ENCODE measurements at regions not wholly inside any gene's neighbourhood (a gene's known extent, or its start where the extent isn't known, plus 50 kb on each side); places are given as distances from the start of the nearest gene placed in this dataset.
"Not testable (repeated sequence)": the region's sequence is repeated elsewhere in the genome, so short reads cannot be mapped to it uniquely, and the experiment has no call there.

- Histone ChIP-seq H3K36me3 (ENCODE audit: control insufficient read depth, insufficient read depth, low read length) (no peaks in the 10 kb centered on the region), H3K4me1 (ENCODE audit: control insufficient read depth, insufficient read depth, low read length, poor library complexity, severe bottlenecking) (no peaks in the 10 kb centered on the region), H3K27me3 (ENCODE audit: control insufficient read depth, insufficient read depth, low read length) (no peaks in the 10 kb centered on the region), H3K27ac (ENCODE audit: insufficient read depth, low read length, poor library complexity, severe bottlenecking) (no peak overlapping the region), H3K4me3 (ENCODE audit: low read depth, low read length) (no peak overlapping the region), H3K9me3 (ENCODE audit: control insufficient read depth in 2 of 2, low read length in 2 of 2) (no peaks in the 10 kb centered on the region)
- ATAC-seq (ENCODE audit: low read depth in 2 of 2) (no peak), DNase-seq (no peak)
- H3K27ac Mint-ChIP-seq, result no peak overlapping the region
- H3K9me3 Mint-ChIP-seq, result peaks cover 0 to 6% (median 2%) of the 10 kb centered on the region in 7 donors
- H3K4me3 Mint-ChIP-seq, result no peak overlapping the region
- H3K36me3 Mint-ChIP-seq, result no peaks in the 10 kb centered on the region
- H3K4me1 Mint-ChIP-seq, result no peaks in the 10 kb centered on the region
- H3K27me3 Mint-ChIP-seq, result no peaks in the 10 kb centered on the region
These were observed 480.5 kb downstream of the TMEM135 start for GRCh38 chr11:87518266-87518665.

- ATAC-seq (ENCODE audit: low read depth in 2 of 2) (no peak), DNase-seq (no peak)
- no peaks in the 10 kb centered on the region for H3K36me3 Mint-ChIP-seq
- peaks cover 0 to 4% (median 2%) of the 10 kb centered on the region in 7 donors for H3K9me3 Mint-ChIP-seq
- no peak overlapping the region for H3K4me3 Mint-ChIP-seq
- Histone ChIP-seq H3K9me3 (ENCODE audit: control insufficient read depth in 2 of 2, low read length in 2 of 2) (no peaks in the 10 kb centered on the region), H3K27me3 (ENCODE audit: control insufficient read depth, insufficient read depth, low read length) (no peaks in the 10 kb centered on the region), H3K4me1 (ENCODE audit: control insufficient read depth, insufficient read depth, low read length, poor library complexity, severe bottlenecking) (no peaks in the 10 kb centered on the region), H3K36me3 (ENCODE audit: control insufficient read depth, insufficient read depth, low read length) (no peaks in the 10 kb centered on the region), H3K4me3 (ENCODE audit: low read depth, low read length) (no peak overlapping the region), H3K27ac (ENCODE audit: insufficient read depth, low read length, poor library complexity, severe bottlenecking) (no peak overlapping the region)
- H3K4me1 Mint-ChIP-seq, result no peaks in the 10 kb centered on the region
- no peak overlapping the region for H3K27ac Mint-ChIP-seq
- no peaks in the 10 kb centered on the region for H3K27me3 Mint-ChIP-seq
These were observed 479.6 kb downstream of the TMEM135 start for GRCh38 chr11:87517351-87517750.

- DNase-seq; H3K4me1 ChIP-seq (ENCODE audit: control insufficient read depth, insufficient read depth, low read length, poor library complexity, severe bottlenecking); H3K4me1 Mint-ChIP-seq; H3K27ac Mint-ChIP-seq; H3K4me3 ChIP-seq (ENCODE audit: low read depth, low read length); ATAC-seq (ENCODE audit: low read depth in 2 of 2); H3K27me3 ChIP-seq (ENCODE audit: control insufficient read depth, insufficient read depth, low read length); H3K27me3 Mint-ChIP-seq; H3K27ac ChIP-seq (ENCODE audit: insufficient read depth, low read length, poor library complexity, severe bottlenecking); H3K9me3 ChIP-seq (ENCODE audit: control insufficient read depth in 2 of 2, low read length in 2 of 2); H3K4me3 Mint-ChIP-seq; H3K36me3 ChIP-seq (ENCODE audit: control insufficient read depth, insufficient read depth, low read length); H3K36me3 Mint-ChIP-seq: not testable (repeated sequence)
- H3K9me3 Mint-ChIP-seq, result peaks cover 0 to 12% (median 5%) of the 10 kb centered on the region in 7 donors
These were observed 470.0 kb downstream of the TMEM135 start for GRCh38 chr11:87507722-87508121.

GRCh38 chr11:87506946-87507345, 469.2 kb downstream of the TMEM135 start:
- not testable (repeated sequence) for H3K27ac Mint-ChIP-seq; H3K27me3 ChIP-seq (ENCODE audit: control insufficient read depth, insufficient read depth, low read length); DNase-seq; H3K27me3 Mint-ChIP-seq; H3K4me3 Mint-ChIP-seq; H3K36me3 Mint-ChIP-seq; H3K4me3 ChIP-seq (ENCODE audit: low read depth, low read length); H3K36me3 ChIP-seq (ENCODE audit: control insufficient read depth, insufficient read depth, low read length); H3K4me1 ChIP-seq (ENCODE audit: control insufficient read depth, insufficient read depth, low read length, poor library complexity, severe bottlenecking); ATAC-seq (ENCODE audit: low read depth in 2 of 2); H3K9me3 ChIP-seq (ENCODE audit: control insufficient read depth in 2 of 2, low read length in 2 of 2); H3K27ac ChIP-seq (ENCODE audit: insufficient read depth, low read length, poor library complexity, severe bottlenecking); H3K4me1 Mint-ChIP-seq
- H3K9me3 Mint-ChIP-seq, result peaks cover 0 to 14% (median 6%) of the 10 kb centered on the region in 7 donors

- ATAC-seq (ENCODE audit: low read depth in 2 of 2), result no peak
- Mint-ChIP-seq H3K36me3 (no peaks in the 10 kb centered on the region), H3K4me3 (no peak overlapping the region), H3K9me3 (peaks cover 0 to 16% (median 6%) of the 10 kb centered on the region in 7 donors), H3K27me3 (no peaks in the 10 kb centered on the region), H3K4me1 (no peaks in the 10 kb centered on the region), H3K27ac (no peak overlapping the region)
- Histone ChIP-seq H3K36me3 (ENCODE audit: control insufficient read depth, insufficient read depth, low read length) (no peaks in the 10 kb centered on the region), H3K4me1 (ENCODE audit: control insufficient read depth, insufficient read depth, low read length, poor library complexity, severe bottlenecking) (no peaks in the 10 kb centered on the region), H3K27ac (ENCODE audit: insufficient read depth, low read length, poor library complexity, severe bottlenecking) (no peak overlapping the region), H3K27me3 (ENCODE audit: control insufficient read depth, insufficient read depth, low read length) (no peaks in the 10 kb centered on the region), H3K9me3 (ENCODE audit: control insufficient read depth in 2 of 2, low read length in 2 of 2) (no peaks in the 10 kb centered on the region), H3K4me3 (ENCODE audit: low read depth, low read length) (no peak overlapping the region)
- DNase-seq, result no peak
These were observed 463.7 kb downstream of the TMEM135 start for GRCh38 chr11:87501388-87501787.

GRCh38 chr11:87494936-87495335, 457.2 kb downstream of the TMEM135 start:
- H3K27ac ChIP-seq (ENCODE audit: insufficient read depth, low read length, poor library complexity, severe bottlenecking); H3K27me3 ChIP-seq (ENCODE audit: control insufficient read depth, insufficient read depth, low read length); H3K27ac Mint-ChIP-seq; DNase-seq; H3K36me3 ChIP-seq (ENCODE audit: control insufficient read depth, insufficient read depth, low read length); H3K36me3 Mint-ChIP-seq; H3K4me3 Mint-ChIP-seq; H3K4me3 ChIP-seq (ENCODE audit: low read depth, low read length); ATAC-seq (ENCODE audit: low read depth in 2 of 2); H3K27me3 Mint-ChIP-seq; H3K9me3 ChIP-seq (ENCODE audit: control insufficient read depth in 2 of 2, low read length in 2 of 2); H3K4me1 ChIP-seq (ENCODE audit: control insufficient read depth, insufficient read depth, low read length, poor library complexity, severe bottlenecking); H3K4me1 Mint-ChIP-seq: not testable (repeated sequence)
- peaks cover 0 to 15% (median 4%) of the 10 kb centered on the region in 7 donors for H3K9me3 Mint-ChIP-seq

- H3K27ac ChIP-seq (ENCODE audit: insufficient read depth, low read length, poor library complexity, severe bottlenecking); H3K27ac Mint-ChIP-seq; H3K4me1 ChIP-seq (ENCODE audit: control insufficient read depth, insufficient read depth, low read length, poor library complexity, severe bottlenecking); H3K4me1 Mint-ChIP-seq; H3K4me3 ChIP-seq (ENCODE audit: low read depth, low read length); ATAC-seq (ENCODE audit: low read depth in 2 of 2); H3K9me3 ChIP-seq (ENCODE audit: control insufficient read depth in 2 of 2, low read length in 2 of 2); DNase-seq; H3K27me3 ChIP-seq (ENCODE audit: control insufficient read depth, insufficient read depth, low read length); H3K36me3 ChIP-seq (ENCODE audit: control insufficient read depth, insufficient read depth, low read length); H3K36me3 Mint-ChIP-seq; H3K27me3 Mint-ChIP-seq; H3K4me3 Mint-ChIP-seq: not testable (repeated sequence)
- H3K9me3 Mint-ChIP-seq, result peaks cover 0 to 13% (median 4%) of the 10 kb centered on the region in 7 donors
These were observed 456.3 kb downstream of the TMEM135 start for GRCh38 chr11:87494026-87494425.

GRCh38 chr11:87493516-87493915, 455.8 kb downstream of the TMEM135 start:
- no peak overlapping the region for H3K4me3 ChIP-seq (ENCODE audit: low read depth, low read length)
- H3K4me3 Mint-ChIP-seq, result no peak overlapping the region
- no peaks in the 10 kb centered on the region for H3K9me3 ChIP-seq (ENCODE audit: control insufficient read depth in 2 of 2, low read length in 2 of 2)
- no peaks in the 10 kb centered on the region for H3K4me1 Mint-ChIP-seq
- no peak overlapping the region for H3K27ac ChIP-seq (ENCODE audit: insufficient read depth, low read length, poor library complexity, severe bottlenecking)
- no peaks in the 10 kb centered on the region for H3K27me3 ChIP-seq (ENCODE audit: control insufficient read depth, insufficient read depth, low read length)
- H3K9me3 Mint-ChIP-seq, result peaks cover 0 to 12% (median 4%) of the 10 kb centered on the region in 7 donors
- H3K27ac Mint-ChIP-seq, result no peak overlapping the region
- H3K27me3 Mint-ChIP-seq, result no peaks in the 10 kb centered on the region
- no peak for ATAC-seq (ENCODE audit: low read depth in 2 of 2)
- DNase-seq, result no peak
- no peaks in the 10 kb centered on the region for H3K4me1 ChIP-seq (ENCODE audit: control insufficient read depth, insufficient read depth, low read length, poor library complexity, severe bottlenecking)
- no peaks in the 10 kb centered on the region for H3K36me3 Mint-ChIP-seq
- no peaks in the 10 kb centered on the region for H3K36me3 ChIP-seq (ENCODE audit: control insufficient read depth, insufficient read depth, low read length)

Measured in CD4-positive, CD25-positive, alpha-beta regulatory T cell (primary cell).